ENCODE measurements at regions not wholly inside any gene's neighbourhood (a gene's known extent, or its start where the extent isn't known, plus 50 kb on each side); places are given as distances from the start of the nearest gene placed in this dataset.

DNA sequence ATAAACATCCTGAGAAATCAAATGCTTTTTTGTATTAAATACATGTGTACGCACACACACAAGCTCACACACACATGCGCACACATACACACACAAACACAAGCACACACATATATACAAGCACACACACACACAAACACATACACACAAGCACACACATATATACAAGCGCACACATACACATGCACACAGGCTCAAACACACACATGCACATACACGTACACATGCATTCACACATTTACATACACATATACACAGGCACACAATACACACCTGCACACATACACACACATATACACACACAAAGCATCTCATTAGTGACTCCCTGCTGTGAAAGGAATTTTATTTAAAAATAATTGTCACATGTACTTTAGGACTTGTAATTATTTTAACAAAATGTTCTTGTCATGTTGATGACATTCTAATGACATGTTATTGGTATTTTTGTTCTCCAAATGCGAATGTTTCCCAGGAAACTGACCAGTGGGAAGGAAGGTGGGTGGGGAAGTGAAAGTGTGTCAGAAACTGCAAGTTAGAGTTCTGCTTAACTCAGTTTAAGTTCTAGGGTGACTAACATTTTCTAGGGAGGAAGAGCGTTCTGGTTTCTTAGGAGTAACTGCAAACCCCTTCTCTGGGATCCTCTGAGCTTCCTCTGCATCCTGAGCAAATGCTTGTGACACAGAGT lies 113.9 kb upstream of the ZNF217 start:
- Histone ChIP-seq H3K27ac (ENCODE audit: low read depth, low read length) (peak overlapping the region; percentile 90), H3K4me3 (ENCODE audit: insufficient read depth, low read length) (peak overlapping the region; percentile 41), H4K20me1 (ENCODE audit: insufficient read depth, low read length) (no peaks in the 10 kb centered on the region), H3K79me2 (ENCODE audit: insufficient read depth, low read length) (no peaks in the 10 kb centered on the region), H3K9me3 (ENCODE audit: low read depth, low read length) (no peaks in the 10 kb centered on the region), H3K36me3 (ENCODE audit: insufficient read depth, low read length) (no peaks in the 10 kb centered on the region), H3K4me2 (ENCODE audit: insufficient read depth, low read length) (peak overlapping the region; percentile 68), H2AFZ (ENCODE audit: low read length) (peak overlapping the region; percentile 39), H3K27me3 (ENCODE audit: insufficient read depth, low read length) (no peaks in the 10 kb centered on the region), H3K4me1 (ENCODE audit: insufficient read depth, low read length) (peaks cover 30% of the 10 kb centered on the region)
- peak; percentile 31 for DNase-seq (ENCODE audit: insufficient read length, low spot score, missing footprints)
- TF ChIP-seq, protein P1, sequence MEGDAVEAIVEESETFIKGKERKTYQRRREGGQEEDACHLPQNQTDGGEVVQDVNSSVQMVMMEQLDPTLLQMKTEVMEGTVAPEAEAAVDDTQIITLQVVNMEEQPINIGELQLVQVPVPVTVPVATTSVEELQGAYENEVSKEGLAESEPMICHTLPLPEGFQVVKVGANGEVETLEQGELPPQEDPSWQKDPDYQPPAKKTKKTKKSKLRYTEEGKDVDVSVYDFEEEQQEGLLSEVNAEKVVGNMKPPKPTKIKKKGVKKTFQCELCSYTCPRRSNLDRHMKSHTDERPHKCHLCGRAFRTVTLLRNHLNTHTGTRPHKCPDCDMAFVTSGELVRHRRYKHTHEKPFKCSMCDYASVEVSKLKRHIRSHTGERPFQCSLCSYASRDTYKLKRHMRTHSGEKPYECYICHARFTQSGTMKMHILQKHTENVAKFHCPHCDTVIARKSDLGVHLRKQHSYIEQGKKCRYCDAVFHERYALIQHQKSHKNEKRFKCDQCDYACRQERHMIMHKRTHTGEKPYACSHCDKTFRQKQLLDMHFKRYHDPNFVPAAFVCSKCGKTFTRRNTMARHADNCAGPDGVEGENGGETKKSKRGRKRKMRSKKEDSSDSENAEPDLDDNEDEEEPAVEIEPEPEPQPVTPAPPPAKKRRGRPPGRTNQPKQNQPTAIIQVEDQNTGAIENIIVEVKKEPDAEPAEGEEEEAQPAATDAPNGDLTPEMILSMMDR (IDR thresholded peaks at IDR 0.05; ENCODE audit: extremely low read depth, low read depth, low read length) = no peak

DNA sequence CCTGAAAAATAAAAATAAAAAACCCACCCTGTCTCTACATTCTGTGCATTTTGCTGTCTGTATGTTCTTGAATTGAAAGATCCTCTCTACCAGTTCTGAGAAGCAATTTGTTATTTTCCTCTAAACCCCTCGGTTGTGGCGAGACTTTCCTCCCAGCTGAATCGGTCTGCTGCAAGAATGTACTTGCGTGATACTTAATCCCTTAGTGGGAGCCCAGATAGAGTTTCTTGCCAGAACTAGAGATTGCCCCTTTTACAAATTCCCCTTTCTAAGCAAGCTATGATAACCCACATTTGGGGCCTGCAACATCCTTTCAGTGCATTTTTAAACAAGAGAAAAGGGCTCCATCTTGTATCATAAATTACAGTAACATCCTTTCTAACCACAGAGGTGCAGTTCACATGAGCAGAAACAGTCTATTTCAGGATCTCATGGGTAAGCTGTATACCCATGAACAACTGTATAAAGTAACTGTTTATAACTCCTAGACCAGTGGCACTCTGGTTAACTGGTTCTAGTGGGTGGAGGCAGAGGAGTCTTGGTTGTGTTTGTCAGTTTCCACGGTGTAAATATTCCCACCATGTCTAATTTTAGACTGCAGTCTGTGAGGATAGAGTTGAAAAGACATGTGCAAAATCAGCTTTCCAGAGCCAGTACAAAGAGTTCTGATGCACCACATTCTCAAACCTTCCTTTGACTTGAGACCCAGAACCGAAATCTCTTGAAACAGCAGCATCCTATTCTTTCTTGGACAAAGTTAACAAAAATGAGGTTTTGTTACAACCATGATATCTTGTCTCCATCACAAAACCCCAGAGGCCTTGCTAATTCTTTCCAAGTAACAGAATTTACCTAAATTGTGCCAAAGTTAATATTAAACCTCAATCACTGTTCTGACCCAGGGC lies 113.1 kb upstream of the ZNF217 start:
- H3K4me2 ChIP-seq (ENCODE audit: insufficient read depth, low read length) = peak overlapping the region; percentile 54
- DNase-seq (ENCODE audit: insufficient read length, low spot score, missing footprints) = peak; percentile 59
- peak overlapping the region; percentile 38 for H2AFZ ChIP-seq (ENCODE audit: low read length)

DNA sequence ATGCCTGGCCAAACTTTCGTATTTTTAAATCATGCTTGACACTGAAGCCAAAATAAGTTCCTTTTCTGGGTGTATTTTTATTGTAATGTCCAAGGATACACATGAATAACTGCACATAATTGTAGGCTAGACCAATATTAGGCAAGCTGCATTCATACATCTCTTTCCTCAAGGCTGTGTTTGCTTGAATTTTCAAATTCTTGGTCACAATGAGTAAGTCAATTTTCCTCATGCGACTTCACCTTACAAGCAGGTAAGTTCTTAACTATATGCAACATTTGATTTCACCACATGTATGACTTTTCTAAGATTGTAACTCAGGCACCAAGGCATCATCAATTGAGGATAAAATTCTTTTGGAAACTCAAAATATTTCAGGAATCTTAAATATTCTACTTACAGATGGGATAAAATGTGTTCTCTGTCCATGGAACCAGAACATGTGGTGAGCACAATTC lies 112.4 kb upstream of the ZNF217 start:
- TF ChIP-seq, protein P1 (IDR thresholded peaks at IDR 0.05; ENCODE audit: extremely low read depth, low read depth, low read length) = no peak
- H3K27ac ChIP-seq (ENCODE audit: low read depth, low read length) = peak overlapping the region; percentile 90
- H3K36me3 ChIP-seq (ENCODE audit: insufficient read depth, low read length) = no peaks in the 10 kb centered on the region
- peak overlapping the region; percentile 15 for H2AFZ ChIP-seq (ENCODE audit: low read length)
- peak overlapping the region; percentile 54 for H3K4me2 ChIP-seq (ENCODE audit: insufficient read depth, low read length)
- no peaks in the 10 kb centered on the region for H3K27me3 ChIP-seq (ENCODE audit: insufficient read depth, low read length)
- peaks cover 30% of the 10 kb centered on the region for H3K4me1 ChIP-seq (ENCODE audit: insufficient read depth, low read length)
- H4K20me1 ChIP-seq (ENCODE audit: insufficient read depth, low read length) = no peaks in the 10 kb centered on the region
- no peaks in the 10 kb centered on the region for H3K79me2 ChIP-seq (ENCODE audit: insufficient read depth, low read length)
- no peak overlapping the region for H3K4me3 ChIP-seq (ENCODE audit: insufficient read depth, low read length)
- H3K9me3 ChIP-seq (ENCODE audit: low read depth, low read length) = no peaks in the 10 kb centered on the region
- DNase-seq (ENCODE audit: insufficient read length, low spot score, missing footprints) = peak; percentile 55

More for the DNA sequence above, 113.1 kb upstream of the ZNF217 start:
- H4K20me1 ChIP-seq (ENCODE audit: insufficient read depth, low read length) = no peaks in the 10 kb centered on the region
- H3K9me3 ChIP-seq (ENCODE audit: low read depth, low read length) = no peaks in the 10 kb centered on the region
- H3K27ac ChIP-seq (ENCODE audit: low read depth, low read length) = peak overlapping the region; percentile 90
- no peaks in the 10 kb centered on the region for H3K79me2 ChIP-seq (ENCODE audit: insufficient read depth, low read length)
- peaks cover 30% of the 10 kb centered on the region for H3K4me1 ChIP-seq (ENCODE audit: insufficient read depth, low read length)
- H3K36me3 ChIP-seq (ENCODE audit: insufficient read depth, low read length) = no peaks in the 10 kb centered on the region
- TF ChIP-seq, protein P1 (IDR thresholded peaks at IDR 0.05; ENCODE audit: extremely low read depth, low read depth, low read length) = no peak
- no peaks in the 10 kb centered on the region for H3K27me3 ChIP-seq (ENCODE audit: insufficient read depth, low read length)
- no peak overlapping the region for H3K4me3 ChIP-seq (ENCODE audit: insufficient read depth, low read length)

DNA sequence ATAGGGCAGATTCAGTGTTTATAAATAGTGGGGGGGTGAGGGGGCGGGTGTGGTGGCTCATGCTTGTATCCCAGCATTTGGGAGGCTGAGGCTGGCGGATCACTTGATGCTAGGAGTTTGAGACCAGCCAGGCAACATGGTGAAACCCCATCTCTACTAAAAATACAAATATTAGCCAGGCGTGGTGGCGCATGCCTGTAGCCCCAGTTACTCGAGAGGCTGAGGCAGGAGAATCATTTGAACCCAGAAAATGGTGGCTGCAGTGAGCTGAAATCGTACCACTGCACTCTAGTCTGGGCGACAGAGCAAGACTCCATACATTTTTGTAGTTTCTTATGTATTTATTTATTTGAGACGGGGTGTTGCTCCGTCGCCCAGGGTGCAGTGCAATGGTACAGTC lies 109.0 kb upstream of the ZNF217 start:
- Histone ChIP-seq H3K9me3 (ENCODE audit: low read depth, low read length) (no peaks in the 10 kb centered on the region), H3K79me2 (ENCODE audit: insufficient read depth, low read length) (no peaks in the 10 kb centered on the region), H3K4me2 (ENCODE audit: insufficient read depth, low read length) (no peak overlapping the region), H3K27ac (ENCODE audit: low read depth, low read length) (no peak overlapping the region), H3K4me3 (ENCODE audit: insufficient read depth, low read length) (no peak overlapping the region), H3K27me3 (ENCODE audit: insufficient read depth, low read length) (no peaks in the 10 kb centered on the region), H4K20me1 (ENCODE audit: insufficient read depth, low read length) (no peaks in the 10 kb centered on the region), H2AFZ (ENCODE audit: low read length) (no peak overlapping the region), H3K36me3 (ENCODE audit: insufficient read depth, low read length) (no peaks in the 10 kb centered on the region), H3K4me1 (ENCODE audit: insufficient read depth, low read length) (peaks cover 21% of the 10 kb centered on the region)
- TF ChIP-seq, protein P1 (IDR thresholded peaks at IDR 0.05; ENCODE audit: extremely low read depth, low read depth, low read length) = no peak
- DNase-seq (ENCODE audit: insufficient read length, low spot score, missing footprints) = no peak
